ENCODE measurements at regions not wholly inside any gene's neighbourhood (a gene's known extent, or its start where the extent isn't known, plus 50 kb on each side); places are given as distances from the start of the nearest gene placed in this dataset.

- intact Hi-C loops (cut with DNase I) = no loop called here
- no peaks in the 10 kb centered on the region for H3K4me1 ChIP-seq
- no peak overlapping the region for H3K4me3 ChIP-seq
- 60 to 66% methylated on average over 8 of the region's 8 CpGs for WGBS, 2 donors
- DNase-seq = no peak
- no peaks in the 10 kb centered on the region for H3K27me3 ChIP-seq
- H3K36me3 ChIP-seq = no peaks in the 10 kb centered on the region
- H3K27ac ChIP-seq = no peak overlapping the region
- no peak for TF ChIP-seq POLR2A (IDR thresholded peaks at IDR 0.05)
- TF ChIP-seq POLR2AphosphoS5 (IDR thresholded peaks at IDR 0.05) = no peak
- TF ChIP-seq CTCF (IDR thresholded peaks at IDR 0.05) = no peak
- no peak for TF ChIP-seq EP300 (IDR thresholded peaks at IDR 0.05)
- H3K9me3 ChIP-seq = no peaks in the 10 kb centered on the region
Measured at GRCh38 chr17:33976831-33977230, 278.3 kb upstream of the CCL2 start.

- DNase-seq = no peak
- Histone ChIP-seq H3K9me3 (no peaks in the 10 kb centered on the region), H3K27me3 (no peaks in the 10 kb centered on the region), H3K4me3 (no peak overlapping the region), H3K36me3 (no peaks in the 10 kb centered on the region), H3K4me1 (no peaks in the 10 kb centered on the region), H3K27ac (no peak overlapping the region)
- intact Hi-C loops (cut with DNase I) = no loop called here
- TF ChIP-seq POLR2AphosphoS5 (IDR thresholded peaks at IDR 0.05) = no peak
- TF ChIP-seq CTCF (IDR thresholded peaks at IDR 0.05) = no peak
- TF ChIP-seq EP300 (IDR thresholded peaks at IDR 0.05) = no peak
- TF ChIP-seq POLR2A (IDR thresholded peaks at IDR 0.05) = no peak
- WGBS, 2 donors = 88 to 89% methylated on average over 10 of the region's 10 CpGs
Measured at GRCh38 chr17:33977729-33978514, 277.2 kb upstream of the CCL2 start.

GRCh38 chr17:33978889-33979288 is 276.2 kb upstream of the CCL2 start:
- intact Hi-C loops (cut with DNase I) = no loop called here
- H3K27me3 ChIP-seq = no peaks in the 10 kb centered on the region
- H3K4me3 ChIP-seq = no peak overlapping the region
- DNase-seq = no peak
- no peak for TF ChIP-seq POLR2A (IDR thresholded peaks at IDR 0.05)
- TF ChIP-seq EP300 (IDR thresholded peaks at IDR 0.05) = no peak
- TF ChIP-seq POLR2AphosphoS5 (IDR thresholded peaks at IDR 0.05) = no peak
- TF ChIP-seq CTCF (IDR thresholded peaks at IDR 0.05) = no peak
- H3K27ac ChIP-seq = no peak overlapping the region
- H3K36me3 ChIP-seq = no peaks in the 10 kb centered on the region
- no peaks in the 10 kb centered on the region for H3K4me1 ChIP-seq
- no peaks in the 10 kb centered on the region for H3K9me3 ChIP-seq
- 93 to 94% methylated on average over 5 of the region's 5 CpGs for WGBS, 2 donors

- no peak for TF ChIP-seq POLR2AphosphoS5 (IDR thresholded peaks at IDR 0.05)
- TF ChIP-seq CTCF (IDR thresholded peaks at IDR 0.05) = no peak
- no peak for TF ChIP-seq EP300 (IDR thresholded peaks at IDR 0.05)
- TF ChIP-seq POLR2A (IDR thresholded peaks at IDR 0.05) = no peak
- Histone ChIP-seq H3K27me3 (no peaks in the 10 kb centered on the region), H3K27ac (no peak overlapping the region), H3K4me1 (no peaks in the 10 kb centered on the region), H3K4me3 (no peak overlapping the region), H3K36me3 (no peaks in the 10 kb centered on the region), H3K9me3 (no peaks in the 10 kb centered on the region)
- WGBS, 2 donors = 77 to 85% methylated on average over 2 of the region's 2 CpGs
- intact Hi-C loops (cut with DNase I) = no loop called here
- DNase-seq = no peak
Measured at GRCh38 chr17:33980193-33980592, 274.9 kb upstream of the CCL2 start.
